ENCODE measurements at regions not wholly inside any gene's neighbourhood (a gene's known extent, or its start where the extent isn't known, plus 50 kb on each side); places are given as distances from the start of the nearest gene placed in this dataset.

DNA sequence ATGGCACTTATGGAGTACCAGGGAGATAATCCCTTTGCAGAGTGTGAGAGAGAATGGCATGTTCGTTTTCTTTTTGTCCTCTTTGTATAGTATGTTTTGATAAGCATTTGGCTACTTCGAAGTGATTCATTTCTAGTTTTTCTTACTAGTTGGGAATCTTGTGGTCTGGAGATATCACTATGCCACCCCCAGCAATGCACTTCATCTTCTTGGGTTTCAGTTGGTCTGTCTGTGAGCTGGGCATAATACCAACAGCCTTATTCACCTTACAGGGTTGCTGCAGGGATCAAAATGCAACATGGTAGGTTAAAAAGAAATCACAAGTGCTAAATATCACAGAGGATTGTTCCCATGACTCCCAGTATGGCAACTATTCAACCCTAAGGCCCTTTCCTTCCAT, 387.8 kb upstream of the CADM1 start:
- Histone ChIP-seq H3K27me3 (ENCODE audit: insufficient read depth) (no peaks in the 10 kb centered on the region), H3K4me1 (ENCODE audit: insufficient read depth) (no peaks in the 10 kb centered on the region), H2AFZ (no peak overlapping the region), H3K9me2 (ENCODE audit: insufficient read depth) (no peaks in the 10 kb centered on the region), H3K4me3 (no peak overlapping the region), H3F3A (replicated peaks; ENCODE audit: low read depth) (no peaks in the 10 kb centered on the region), H3K36me3 (ENCODE audit: insufficient read depth) (no peaks in the 10 kb centered on the region), H3K79me2 (replicated peaks; ENCODE audit: insufficient read depth) (no peaks in the 10 kb centered on the region), H4K20me1 (replicated peaks; ENCODE audit: insufficient read depth) (no peaks in the 10 kb centered on the region), H3K27ac (ENCODE audit: low read depth) (no peak overlapping the region), H3K4me2 (no peak overlapping the region)
- no peak for ATAC-seq
- TF ChIP-seq, protein P1, sequence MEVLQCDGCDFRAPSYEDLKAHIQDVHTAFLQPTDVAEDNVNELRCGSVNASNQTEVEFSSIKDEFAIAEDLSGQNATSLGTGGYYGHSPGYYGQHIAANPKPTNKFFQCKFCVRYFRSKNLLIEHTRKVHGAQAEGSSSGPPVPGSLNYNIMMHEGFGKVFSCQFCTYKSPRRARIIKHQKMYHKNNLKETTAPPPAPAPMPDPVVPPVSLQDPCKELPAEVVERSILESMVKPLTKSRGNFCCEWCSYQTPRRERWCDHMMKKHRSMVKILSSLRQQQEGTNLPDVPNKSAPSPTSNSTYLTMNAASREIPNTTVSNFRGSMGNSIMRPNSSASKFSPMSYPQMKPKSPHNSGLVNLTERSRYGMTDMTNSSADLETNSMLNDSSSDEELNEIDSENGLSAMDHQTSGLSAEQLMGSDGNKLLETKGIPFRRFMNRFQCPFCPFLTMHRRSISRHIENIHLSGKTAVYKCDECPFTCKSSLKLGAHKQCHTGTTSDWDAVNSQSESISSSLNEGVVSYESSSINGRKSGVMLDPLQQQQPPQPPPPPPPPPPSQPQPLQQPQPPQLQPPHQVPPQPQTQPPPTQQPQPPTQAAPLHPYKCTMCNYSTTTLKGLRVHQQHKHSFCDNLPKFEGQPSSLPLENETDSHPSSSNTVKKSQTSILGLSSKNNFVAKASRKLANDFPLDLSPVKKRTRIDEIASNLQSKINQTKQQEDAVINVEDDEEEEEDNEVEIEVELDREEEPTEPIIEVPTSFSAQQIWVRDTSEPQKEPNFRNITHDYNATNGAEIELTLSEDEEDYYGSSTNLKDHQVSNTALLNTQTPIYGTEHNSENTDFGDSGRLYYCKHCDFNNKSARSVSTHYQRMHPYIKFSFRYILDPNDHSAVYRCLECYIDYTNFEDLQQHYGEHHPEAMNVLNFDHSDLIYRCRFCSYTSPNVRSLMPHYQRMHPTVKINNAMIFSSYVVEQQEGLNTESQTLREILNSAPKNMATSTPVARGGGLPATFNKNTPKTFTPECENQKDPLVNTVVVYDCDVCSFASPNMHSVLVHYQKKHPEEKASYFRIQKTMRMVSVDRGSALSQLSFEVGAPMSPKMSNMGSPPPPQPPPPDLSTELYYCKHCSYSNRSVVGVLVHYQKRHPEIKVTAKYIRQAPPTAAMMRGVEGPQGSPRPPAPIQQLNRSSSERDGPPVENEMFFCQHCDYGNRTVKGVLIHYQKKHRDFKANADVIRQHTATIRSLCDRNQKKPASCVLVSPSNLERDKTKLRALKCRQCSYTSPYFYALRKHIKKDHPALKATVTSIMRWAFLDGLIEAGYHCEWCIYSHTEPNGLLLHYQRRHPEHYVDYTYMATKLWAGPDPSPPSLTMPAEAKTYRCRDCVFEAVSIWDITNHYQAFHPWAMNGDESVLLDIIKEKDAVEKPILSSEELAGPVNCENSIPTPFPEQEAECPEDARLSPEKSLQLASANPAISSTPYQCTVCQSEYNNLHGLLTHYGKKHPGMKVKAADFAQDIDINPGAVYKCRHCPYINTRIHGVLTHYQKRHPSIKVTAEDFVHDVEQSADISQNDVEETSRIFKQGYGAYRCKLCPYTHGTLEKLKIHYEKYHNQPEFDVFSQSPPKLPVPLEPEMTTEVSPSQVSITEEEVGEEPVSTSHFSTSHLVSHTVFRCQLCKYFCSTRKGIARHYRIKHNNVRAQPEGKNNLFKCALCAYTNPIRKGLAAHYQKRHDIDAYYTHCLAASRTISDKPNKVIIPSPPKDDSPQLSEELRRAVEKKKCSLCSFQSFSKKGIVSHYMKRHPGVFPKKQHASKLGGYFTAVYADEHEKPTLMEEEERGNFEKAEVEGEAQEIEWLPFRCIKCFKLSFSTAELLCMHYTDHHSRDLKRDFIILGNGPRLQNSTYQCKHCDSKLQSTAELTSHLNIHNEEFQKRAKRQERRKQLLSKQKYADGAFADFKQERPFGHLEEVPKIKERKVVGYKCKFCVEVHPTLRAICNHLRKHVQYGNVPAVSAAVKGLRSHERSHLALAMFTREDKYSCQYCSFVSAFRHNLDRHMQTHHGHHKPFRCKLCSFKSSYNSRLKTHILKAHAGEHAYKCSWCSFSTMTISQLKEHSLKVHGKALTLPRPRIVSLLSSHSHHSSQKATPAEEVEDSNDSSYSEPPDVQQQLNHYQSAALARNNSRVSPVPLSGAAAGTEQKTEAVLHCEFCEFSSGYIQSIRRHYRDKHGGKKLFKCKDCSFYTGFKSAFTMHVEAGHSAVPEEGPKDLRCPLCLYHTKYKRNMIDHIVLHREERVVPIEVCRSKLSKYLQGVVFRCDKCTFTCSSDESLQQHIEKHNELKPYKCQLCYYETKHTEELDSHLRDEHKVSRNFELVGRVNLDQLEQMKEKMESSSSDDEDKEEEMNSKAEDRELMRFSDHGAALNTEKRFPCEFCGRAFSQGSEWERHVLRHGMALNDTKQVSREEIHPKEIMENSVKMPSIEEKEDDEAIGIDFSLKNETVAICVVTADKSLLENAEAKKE (CRISPR knock-in tag; IDR thresholded peaks at IDR 0.05), result no peak
- TF ChIP-seq NANOG (IDR thresholded peaks at IDR 0.05; ENCODE audit: borderline replicate concordance), result no peak
- TF ChIP-seq EZH2 (IDR thresholded peaks at IDR 0.05; ENCODE audit: low read depth, unreplicated experiment), result no peak
- Mint-ChIP-seq H3K27me3 (ENCODE audit: insufficient read depth, low read depth, poor library complexity) (no peaks in the 10 kb centered on the region), H3K4me3 (no peak overlapping the region), H3K36me3 (ENCODE audit: low read depth) (no peaks in the 10 kb centered on the region), H3K4me1 (0 out of 3 replicates have a peak, but pooled peaks cover 3% of the 10 kb centered on the region), H3K9me3 (no peaks in the 10 kb centered on the region), H3K27ac (no peak overlapping the region)
- DNase-seq (ENCODE audit: low spot score), result no peak

- no peak overlapping the region for H3K4me3 Mint-ChIP-seq
- no peaks in the 10 kb centered on the region for H3K9me3 Mint-ChIP-seq
- no peak overlapping the region for H3K27ac ChIP-seq (ENCODE audit: low read depth)
- no peak overlapping the region for H3K4me3 ChIP-seq
- 0 out of 3 replicates have a peak, but pooled peaks cover 3% of the 10 kb centered on the region for H3K4me1 Mint-ChIP-seq
- no peak overlapping the region for H3K4me2 ChIP-seq
- no peak for ATAC-seq
- no peaks in the 10 kb centered on the region for H3K9me2 ChIP-seq (ENCODE audit: insufficient read depth)
- H3K27me3 Mint-ChIP-seq (ENCODE audit: insufficient read depth, low read depth, poor library complexity), result no peaks in the 10 kb centered on the region
- no peaks in the 10 kb centered on the region for H3K36me3 Mint-ChIP-seq (ENCODE audit: low read depth)
- H3K79me2 ChIP-seq (replicated peaks; ENCODE audit: insufficient read depth), result no peaks in the 10 kb centered on the region
- DNase-seq (ENCODE audit: low spot score), result no peak
- H3K4me1 ChIP-seq (ENCODE audit: insufficient read depth), result no peaks in the 10 kb centered on the region
- no peaks in the 10 kb centered on the region for H3K36me3 ChIP-seq (ENCODE audit: insufficient read depth)
- H3K27me3 ChIP-seq (ENCODE audit: insufficient read depth), result no peaks in the 10 kb centered on the region
- H2AFZ ChIP-seq, result no peak overlapping the region
- H4K20me1 ChIP-seq (replicated peaks; ENCODE audit: insufficient read depth), result no peaks in the 10 kb centered on the region
- H3K27ac Mint-ChIP-seq, result no peak overlapping the region
- H3F3A ChIP-seq (replicated peaks; ENCODE audit: low read depth), result no peaks in the 10 kb centered on the region
- no peak for TF ChIP-seq CREB1 (CRISPR knock-in tag; IDR thresholded peaks at IDR 0.05; ENCODE audit: low read depth)
- TF ChIP-seq NANOG (IDR thresholded peaks at IDR 0.05; ENCODE audit: borderline replicate concordance), result no peak
- no peak for TF ChIP-seq EZH2phosphoT487 (IDR thresholded peaks at IDR 0.05; ENCODE audit: unreplicated experiment)
- TF ChIP-seq ZNF331 (CRISPR knock-in tag; IDR thresholded peaks at IDR 0.05; ENCODE audit: low read depth), result no peak
- TF ChIP-seq POLR2AphosphoS5 (IDR thresholded peaks at IDR 0.05; ENCODE audit: low read depth), result no peak
- no peak for TF ChIP-seq ZNF114 (CRISPR knock-in tag; IDR thresholded peaks at IDR 0.05)
Measured at GRCh38 chr11:115891581-115891980, 387.4 kb upstream of the CADM1 start.
